H9 (cell line): ENCODE measurements at regions not wholly inside any gene's neighbourhood (a gene's known extent, or its start where the extent isn't known, plus 50 kb on each side); places are given as distances from the start of the nearest gene placed in this dataset.

Experiments
- DNase-seq: peaks from one replicate; pipeline ENCODE4 v3.0.0-alpha.2; 2017
- H2AFZ ChIP-seq: one replicate; pipeline ENCODE4 v1.6.1; 2013; ENCODE audit warnings: mild to moderate bottlenecking, low read length, control low read depth, moderate library complexity
- H2AK5ac ChIP-seq: 2 replicates; pipeline ENCODE4 v1.6.1; 2013; ENCODE audit warnings: low read length, control low read depth, mixed read lengths; ENCODE audit not compliant: insufficient read length
- H2BK120ac ChIP-seq: one replicate; pipeline ENCODE4 v1.6.1; 2013; ENCODE audit warnings: low read depth, mild to moderate bottlenecking, low read length, control low read depth, inconsistent platforms; ENCODE audit not compliant: poor library complexity, severe bottlenecking
- H2BK12ac ChIP-seq: 2 replicates; pipeline ENCODE4 v1.6.1; 2013; ENCODE audit warnings: low read length, control low read depth, mixed read lengths, low read depth; ENCODE audit not compliant: insufficient read length
- H2BK15ac ChIP-seq: 2 replicates; pipeline ENCODE4 v1.6.1; 2013; ENCODE audit warnings: low read depth, low read length, control low read depth
- H2BK20ac ChIP-seq: one replicate; pipeline ENCODE4 v1.6.1; 2013; ENCODE audit warnings: low read depth, mild to moderate bottlenecking, low read length, control low read depth, inconsistent platforms; ENCODE audit not compliant: poor library complexity, severe bottlenecking
- H2BK5ac ChIP-seq: 2 replicates; pipeline ENCODE4 v1.6.1; 2013; ENCODE audit warnings: low read length, control low read depth, mixed read lengths; ENCODE audit not compliant: insufficient read length
- H3K14ac ChIP-seq: 2 replicates; pipeline ENCODE4 v1.6.1; 2013; ENCODE audit warnings: low read length, control low read depth; ENCODE audit not compliant: insufficient read depth
- H3K18ac ChIP-seq: 2 replicates; pipeline ENCODE4 v1.6.1; 2013; ENCODE audit warnings: low read depth, mild to moderate bottlenecking, mixed read lengths, low read length, control low read depth; ENCODE audit not compliant: insufficient read length
- H3K23ac ChIP-seq: 2 replicates; pipeline ENCODE4 v1.6.1; 2013; ENCODE audit warnings: low read length, control low read depth, mixed read lengths, low read depth; ENCODE audit not compliant: insufficient read length
- H3K23me2 ChIP-seq: 2 replicates; pipeline ENCODE4 v1.6.1; 2013; ENCODE audit warnings: low read depth, mild to moderate bottlenecking, mixed read lengths, low read length, control low read depth; ENCODE audit not compliant: insufficient read length, poor library complexity, severe bottlenecking
- H3K27ac ChIP-seq: 2 replicates; pipeline ENCODE4 v1.5.1; 2013; ENCODE audit warnings: low read length, control low read depth, mixed read lengths, low read depth; ENCODE audit not compliant: insufficient read length
- H3K27me3 ChIP-seq: 2 replicates; pipeline ENCODE4 v1.6.1; 2013; ENCODE audit warnings: low read length, control low read depth, inconsistent platforms; ENCODE audit not compliant: insufficient read depth
- H3K4ac ChIP-seq: 2 replicates; pipeline ENCODE4 v1.6.1; 2013; ENCODE audit warnings: low read depth, mild to moderate bottlenecking, control low read depth, inconsistent platforms, low read length, moderate library complexity
- H3K4me1 ChIP-seq: 2 replicates; pipeline ENCODE4 v1.6.1; 2013; ENCODE audit warnings: low read length, control low read depth, inconsistent platforms; ENCODE audit not compliant: insufficient read depth
- H3K4me2 ChIP-seq: 2 replicates; pipeline ENCODE4 v1.6.1; 2013; ENCODE audit warnings: low read length, control low read depth, mixed read lengths; ENCODE audit not compliant: insufficient read length, insufficient read depth
- H3K56ac ChIP-seq: 2 replicates; pipeline ENCODE4 v1.6.1; 2013; ENCODE audit warnings: low read depth, mild to moderate bottlenecking, mixed read lengths, low read length, control low read depth; ENCODE audit not compliant: insufficient read length
- H3K79me1 ChIP-seq: 2 replicates; pipeline ENCODE4 v1.6.1; 2013; ENCODE audit warnings: low read depth, mild to moderate bottlenecking, moderate library complexity, low read length, control low read depth, inconsistent platforms; ENCODE audit not compliant: insufficient read depth, poor library complexity, severe bottlenecking
- H3K79me2 ChIP-seq: 2 replicates; pipeline ENCODE4 v1.6.1; 2013; ENCODE audit warnings: low read length, control low read depth, inconsistent platforms; ENCODE audit not compliant: insufficient read depth
- H3K9ac ChIP-seq: 2 replicates; pipeline ENCODE4 v1.6.1; 2013; ENCODE audit warnings: low read length, control low read depth, mixed read lengths; ENCODE audit not compliant: insufficient read length; ENCODE audit errors: extremely low read depth
- H3K9me3 ChIP-seq: one replicate; pipeline ENCODE4 v1.6.1; 2013; ENCODE audit warnings: low read depth, low read length, inconsistent platforms; ENCODE audit not compliant: control insufficient read depth
- H3T11ph ChIP-seq: one replicate; pipeline ENCODE4 v1.6.1; 2013; ENCODE audit warnings: mild to moderate bottlenecking, low read length, control low read depth, inconsistent platforms
- H4K20me1 ChIP-seq: one replicate; pipeline ENCODE4 v1.6.1; 2013; ENCODE audit not compliant: control insufficient read depth, insufficient read length, insufficient read depth
- H4K5ac ChIP-seq: 2 replicates; pipeline ENCODE4 v1.6.1; 2013; ENCODE audit warnings: low read depth, mild to moderate bottlenecking, mixed read lengths, low read length, control low read depth; ENCODE audit not compliant: insufficient read length
- H4K8ac ChIP-seq: replicated peaks from 2 replicates; pipeline ENCODE4 v1.6.1; 2013; ENCODE audit warnings: low read length, control low read depth, mixed read lengths, low read depth; ENCODE audit not compliant: insufficient read length
- H4K91ac ChIP-seq: 2 replicates; pipeline ENCODE4 v1.6.1; 2013; ENCODE audit warnings: low read depth, mild to moderate bottlenecking, moderate library complexity, mixed read lengths, low read length, control low read depth; ENCODE audit not compliant: insufficient read length
- H3K27ac Mint-ChIP-seq, 3 experiments: 2 replicates in 2 of 3; 3 replicates in 1 of 3; pipeline ENCODE4 v1.8.0; 2020 to 2021; ENCODE audit warnings: mixed read lengths in 3 of 3, mild to moderate bottlenecking in 1 of 3, moderate library complexity in 1 of 3
- H3K27me3 Mint-ChIP-seq: 2 replicates; pipeline ENCODE4 v1.8.0; 2021; ENCODE audit warnings: low read depth, mild to moderate bottlenecking, moderate library complexity, mixed read lengths
- H3K36me3 Mint-ChIP-seq, 3 experiments: 2 replicates in 2 of 3; 3 replicates in 1 of 3; pipeline ENCODE4 v1.8.0; 2020 to 2021; ENCODE audit warnings: low read depth in 3 of 3, mixed read lengths in 3 of 3; ENCODE audit not compliant: insufficient read depth in 1 of 3
- H3K4me1 Mint-ChIP-seq, 2 experiments: 2 replicates each; pipeline ENCODE4 v1.8.0; 2020; ENCODE audit warnings: mixed read lengths in 2 of 2
- H3K4me3 Mint-ChIP-seq, 2 experiments: 2 replicates in 1 of 2; 3 replicates in 1 of 2; pipeline ENCODE4 v1.8.0; 2020 to 2021; ENCODE audit warnings: mild to moderate bottlenecking in 2 of 2, mixed read lengths in 2 of 2, moderate library complexity in 1 of 2
- H3K9me3 Mint-ChIP-seq, 2 experiments: 2 replicates in 1 of 2; 3 replicates in 1 of 2; pipeline ENCODE4 v1.8.0; 2020; ENCODE audit warnings: mild to moderate bottlenecking in 2 of 2, mixed read lengths in 2 of 2, moderate library complexity in 1 of 2
- CTCF ChIP-seq: fragments of 200-600 bp; sonication (generic); conservative IDR thresholded peaks from 3 replicates; pipeline ENCODE4 v1.8.0; 2021; ENCODE audit warnings: antibody characterized with exemption, mild to moderate bottlenecking
- WGBS: extraction: QIAGEN DNeasy Blood & Tissue Kit; methylation state at CpG from one replicate; pipeline ENCODE4 v1.1.7; 2013; ENCODE audit warnings: missing lambda C conversion rate, low lambda C conversion rate, mixed read lengths; ENCODE audit not compliant: insufficient read length; ENCODE audit errors: extremely low coverage; 5-methylcytosine and 5-hydroxymethylcytosine counted together

- no peak overlapping the region for H2BK120ac ChIP-seq
- no peak for DNase-seq
Observed at GRCh38 chr18:79609841-79610281, 69.7 kb upstream of the CTDP1 start.

More at GRCh38 chr18:79609841-79610281, 69.7 kb upstream of the CTDP1 start:
- no peak overlapping the region for H3K23ac ChIP-seq
- H3K9me3 ChIP-seq, result no peaks in the 10 kb centered on the region
- no peak overlapping the region for H3K9ac ChIP-seq
- TF ChIP-seq CTCF, result no peak
- H3K14ac ChIP-seq, result no peak overlapping the region; the same call in 1 of the 2 replicates
- no peak overlapping the region for H3K27ac ChIP-seq
- H4K5ac ChIP-seq, result no peak overlapping the region
- H2BK20ac ChIP-seq, result no peak overlapping the region
- H3K18ac ChIP-seq, result no peak overlapping the region
- H4K20me1 ChIP-seq, result no peaks in the 10 kb centered on the region
- H3K56ac ChIP-seq, result no peak overlapping the region
- no peak overlapping the region for H3T11ph ChIP-seq
- H3K36me3 Mint-ChIP-seq, result no peaks in the 10 kb centered on the region
- H2BK15ac ChIP-seq, result no peak overlapping the region
- H2AFZ ChIP-seq, result no peak overlapping the region
- H4K8ac ChIP-seq, result no peak overlapping the region
- no peaks in the 10 kb centered on the region for H3K27me3 ChIP-seq
- no CpG with 5 or more reads among the region's 16 CpGs for WGBS
- H3K9me3 Mint-ChIP-seq, result no peaks in the 10 kb centered on the region; a peak in 1 of 5 replicates
- H3K79me2 ChIP-seq, result no peaks in the 10 kb centered on the region
- H2BK5ac ChIP-seq, result no peak overlapping the region
- H2BK12ac ChIP-seq, result no peak overlapping the region
- no peak overlapping the region; a peak in 1 of 7 replicates for H3K27ac Mint-ChIP-seq
- H3K4ac ChIP-seq, result no peak overlapping the region
- H3K4me3 Mint-ChIP-seq, result no peak overlapping the region
- H4K91ac ChIP-seq, result no peak overlapping the region
- H3K4me1 ChIP-seq, result peaks cover 3% of the 10 kb centered on the region; the same call in 1 of the 2 replicates
- H3K4me2 ChIP-seq, result no peak overlapping the region
- no peak overlapping the region for H2AK5ac ChIP-seq
- H3K23me2 ChIP-seq, result no peaks in the 10 kb centered on the region
- H3K79me1 ChIP-seq, result no peaks in the 10 kb centered on the region
- H3K27me3 Mint-ChIP-seq, result no peaks in the 10 kb centered on the region; the same call in none of the 2 replicates
- peaks cover 5 to 12% of the 10 kb centered on the region in 2 experiments for H3K4me1 Mint-ChIP-seq
